ENCODE measurements at regions not wholly inside any gene's neighbourhood (a gene's known extent, or its start where the extent isn't known, plus 50 kb on each side); places are given as distances from the start of the nearest gene placed in this dataset.

- TF ChIP-seq HBP1 (CRISPR knock-in tag; IDR thresholded peaks at IDR 0.05) (no peak), ZHX1 (conservative IDR thresholded peaks at IDR 0.05; ENCODE audit: low read length) (no peak), ZNF76 (CRISPR knock-in tag; IDR thresholded peaks at IDR 0.05; ENCODE audit: borderline replicate concordance) (no peak), NFIX (CRISPR knock-in tag; IDR thresholded peaks at IDR 0.05; ENCODE audit: low read depth) (no peak), PCBP2 (IDR thresholded peaks at IDR 0.05; ENCODE audit: low read depth, low read length, poor library complexity, severe bottlenecking) (no peak), CREB3 (tag; conservative IDR thresholded peaks at IDR 0.05; ENCODE audit: low read depth) (no peak), ZNF143 (CRISPR knock-in tag; IDR thresholded peaks at IDR 0.05) (no peak), SMARCC2 (IDR thresholded peaks at IDR 0.05; ENCODE audit: low read depth) (no peak), NR2C2 (CRISPR knock-in tag; IDR thresholded peaks at IDR 0.05) (no peak), NR2C2 (tag; IDR thresholded peaks at IDR 0.05) (no peak), ZBED1 (IDR thresholded peaks at IDR 0.05) (no peak), THRB (CRISPR knock-in tag; conservative IDR thresholded peaks at IDR 0.05) (no peak)
Measured at GRCh38 chr2:7116511-7116910, 199.3 kb downstream of the RNF144A start (continued).

All from K562 (cell line).